ENCODE measurements at regions not wholly inside any gene's neighbourhood (a gene's known extent, or its start where the extent isn't known, plus 50 kb on each side); places are given as distances from the start of the nearest gene placed in this dataset.

GRCh38 chr17:68780596-68780995 lies 174.6 kb downstream of the ABCA8 start:
- no peak overlapping the region for H3K4me3 ChIP-seq (ENCODE audit: low read depth, low read length)
- no peak for TF ChIP-seq CTCF (IDR thresholded peaks at IDR 0.05; ENCODE audit: low read depth, low read length, missing control alignments)
- no peak for DNase-seq (ENCODE audit: low read depth)

GRCh38 chr17:68778726-68779125 lies 176.5 kb downstream of the ABCA8 start:
- no peak for DNase-seq (ENCODE audit: low read depth)

GRCh38 chr17:68777856-68778694 lies 176.9 kb upstream of the FAM20A start:
- H3K4me3 ChIP-seq (ENCODE audit: low read depth, low read length), result no peak overlapping the region
- TF ChIP-seq CTCF (IDR thresholded peaks at IDR 0.05; ENCODE audit: low read depth, low read length, missing control alignments), result no peak

More at GRCh38 chr17:68778726-68779125, 176.5 kb downstream of the ABCA8 start:
- TF ChIP-seq CTCF (IDR thresholded peaks at IDR 0.05; ENCODE audit: low read depth, low read length, missing control alignments), result no peak
- no peak overlapping the region for H3K4me3 ChIP-seq (ENCODE audit: low read depth, low read length)

GRCh38 chr17:68777243-68777855 lies 176.2 kb upstream of the FAM20A start:
- no peak for DNase-seq (ENCODE audit: low read depth)
- peak; percentile 58 for TF ChIP-seq CTCF (IDR thresholded peaks at IDR 0.05; ENCODE audit: low read depth, low read length, missing control alignments)
- no peak overlapping the region for H3K4me3 ChIP-seq (ENCODE audit: low read depth, low read length)

More at GRCh38 chr17:68777856-68778694, 176.9 kb upstream of the FAM20A start:
- no peak for DNase-seq (ENCODE audit: low read depth)

- no peak for TF ChIP-seq CTCF (IDR thresholded peaks at IDR 0.05; ENCODE audit: low read depth, low read length, missing control alignments)
- no peak overlapping the region for H3K4me3 ChIP-seq (ENCODE audit: low read depth, low read length)
- DNase-seq (ENCODE audit: low read depth), result no peak
Observed at GRCh38 chr17:68776451-68776850, 175.3 kb upstream of the FAM20A start.

- no peak for TF ChIP-seq CTCF (IDR thresholded peaks at IDR 0.05; ENCODE audit: low read depth, low read length, missing control alignments)
- no peak for DNase-seq (ENCODE audit: low read depth)
- H3K4me3 ChIP-seq (ENCODE audit: low read depth, low read length), result no peak overlapping the region
Observed at GRCh38 chr17:68775969-68776368, 174.8 kb upstream of the FAM20A start.

Data from GM12864 (cell line).